HG03159 (cell line): ENCODE measurements at regions not wholly inside any gene's neighbourhood (a gene's known extent, or its start where the extent isn't known, plus 50 kb on each side); places are given as distances from the start of the nearest gene placed in this dataset.
"Not testable (repeated sequence)": the region's sequence is repeated elsewhere in the genome, so short reads cannot be mapped to it uniquely, and the experiment has no call there.

Experiments
- ATAC-seq: cut with Tn5 transposase; IDR thresholded peaks from one replicate; pipeline ENCODE4 v1.9.1; 2021; ENCODE audit warnings: mild to moderate bottlenecking, moderate library complexity; ENCODE audit not compliant: unreplicated experiment

- ATAC-seq, result no peak
These were observed 251.7 kb downstream of the HNMT start for GRCh38 chr2:138215958-138216357.

- ATAC-seq, result no peak
These were observed 253.7 kb downstream of the HNMT start for GRCh38 chr2:138217975-138218374.

GRCh38 chr2:138218397-138218796, 254.1 kb downstream of the HNMT start:
- no peak for ATAC-seq

GRCh38 chr2:138219961-138220360, 255.7 kb downstream of the HNMT start:
- ATAC-seq, result no peak

- ATAC-seq, result no peak
These were observed 257.1 kb downstream of the HNMT start for GRCh38 chr2:138221358-138221757.

GRCh38 chr2:138223319-138223718, 259.0 kb downstream of the HNMT start:
- ATAC-seq, result no peak

GRCh38 chr2:138227195-138227594, 262.9 kb downstream of the HNMT start:
- ATAC-seq, result no peak

GRCh38 chr2:138228101-138228500, 263.8 kb downstream of the HNMT start:
- ATAC-seq, result no peak

- no peak for ATAC-seq
These were observed 267.3 kb upstream of the SPOPL start for GRCh38 chr2:138234265-138234664.

- no peak for ATAC-seq
These were observed 266.5 kb upstream of the SPOPL start for GRCh38 chr2:138235041-138235440.

GRCh38 chr2:138236142-138236541, 265.4 kb upstream of the SPOPL start:
- no peak for ATAC-seq

- ATAC-seq, result no peak
These were observed 263.7 kb upstream of the SPOPL start for GRCh38 chr2:138237667-138238384.

GRCh38 chr2:138238908-138239307, 262.7 kb upstream of the SPOPL start:
- ATAC-seq, result no peak

GRCh38 chr2:138239902-138240491, 261.6 kb upstream of the SPOPL start:
- no peak for ATAC-seq

- no peak for ATAC-seq
These were observed 258.2 kb upstream of the SPOPL start for GRCh38 chr2:138243372-138243771.

GRCh38 chr2:138244501-138244925, 257.1 kb upstream of the SPOPL start:
- ATAC-seq, result no peak

GRCh38 chr2:138245310-138245709, 256.3 kb upstream of the SPOPL start:
- ATAC-seq, result no peak

- ATAC-seq, result no peak
These were observed 254.3 kb upstream of the SPOPL start for GRCh38 chr2:138247302-138247701.

GRCh38 chr2:138249207-138249606, 252.4 kb upstream of the SPOPL start:
- no peak for ATAC-seq

GRCh38 chr2:138250843-138251320, 250.7 kb upstream of the SPOPL start:
- not testable (repeated sequence) for ATAC-seq

GRCh38 chr2:138252587-138252986, 249.0 kb upstream of the SPOPL start:
- no peak for ATAC-seq

GRCh38 chr2:138255670-138256069, 245.9 kb upstream of the SPOPL start:
- no peak for ATAC-seq
